IMR-90 (cell line): ENCODE measurements at regions not wholly inside any gene's neighbourhood (a gene's known extent, or its start where the extent isn't known, plus 50 kb on each side); places are given as distances from the start of the nearest gene placed in this dataset.

Experiments used
- ATAC-seq: fragments of 200-7000 bp; cut with Tn5 transposase; 2 replicates; pipeline ENCODE4 v1.9.1; 2020; ENCODE audit warnings: low read depth, mild to moderate bottlenecking, moderate library complexity
- BruUV-seq: library from RNA; stranded (reverse); fragments of 400-500 nt; replicated peaks from 2 replicates; lab custom pipeline; 2021; lab: Mats Ljungman, UMichigan
- CTCF ChIA-PET: fragments of 300-600 bp; formaldehyde crosslinking; extraction: SDS; loops from one replicate; lab custom pipeline; 2021; ENCODE audit warnings: antibody characterized with exemption; lab: Yijun Ruan, JAX
- POLR2A ChIA-PET: fragments of 300-600 bp; sonication (Branson Sonifier 250); formaldehyde crosslinking; loops from one replicate; lab custom pipeline; 2022; ENCODE audit warnings: antibody characterized with exemption; ENCODE audit not compliant: unreplicated experiment; lab: Charles Lee
- DNase-seq: peaks from one replicate; pipeline ENCODE4 v3.0.0; 2013
- H2AFZ ChIP-seq: replicated peaks from 2 replicates; pipeline ENCODE3; 2013; ENCODE audit warnings: low read length, mild to moderate bottlenecking; ENCODE audit not compliant: poor library complexity
- H2AK5ac ChIP-seq: 2 replicates; pipeline ENCODE4 v1.6.1; 2013; ENCODE audit warnings: low read depth, low read length, inconsistent platforms
- H2AK9ac ChIP-seq: replicated peaks from 2 replicates; pipeline ENCODE3; 2013; ENCODE audit warnings: mild to moderate bottlenecking, low read depth, low read length, moderate library complexity; ENCODE audit not compliant: poor library complexity
- H2BK120ac ChIP-seq: 2 replicates; pipeline ENCODE4 v1.6.1; 2013; ENCODE audit warnings: low read depth, low read length, inconsistent platforms
- H2BK15ac ChIP-seq: 3 replicates; pipeline ENCODE4 v1.6.1; 2013; ENCODE audit warnings: low read depth, low read length, inconsistent platforms
- H2BK20ac ChIP-seq: 2 replicates; pipeline ENCODE4 v1.6.1; 2013; ENCODE audit warnings: low read depth, mild to moderate bottlenecking, inconsistent platforms, low read length, moderate library complexity
- H2BK5ac ChIP-seq: 2 replicates; pipeline ENCODE4 v1.6.1; 2013; ENCODE audit warnings: mild to moderate bottlenecking, low read depth, low read length, inconsistent platforms; ENCODE audit not compliant: poor library complexity, severe bottlenecking
- H3K14ac ChIP-seq: replicated peaks from 2 replicates; pipeline ENCODE4 v1.6.1; 2013; ENCODE audit warnings: low read depth, low read length, inconsistent platforms
- H3K18ac ChIP-seq: 2 replicates; pipeline ENCODE4 v1.6.1; 2013; ENCODE audit warnings: low read depth, low read length, control low read depth
- H3K23ac ChIP-seq: 2 replicates; pipeline ENCODE4 v1.6.1; 2013; ENCODE audit warnings: low read depth, low read length, inconsistent platforms
- H3K27ac ChIP-seq: 2 replicates; pipeline ENCODE4 v1.5.1; 2013; ENCODE audit warnings: mild to moderate bottlenecking, control low read depth, low read length; ENCODE audit not compliant: insufficient read depth
- H3K27me3 ChIP-seq: 2 replicates; pipeline ENCODE4 v1.6.1; 2013; ENCODE audit warnings: low read length; ENCODE audit not compliant: control insufficient read depth, insufficient read depth
- H3K36me3 ChIP-seq: 2 replicates; pipeline ENCODE4 v1.6.1; 2013; ENCODE audit warnings: low read length, mixed read lengths; ENCODE audit not compliant: control insufficient read depth, insufficient read depth
- H3K4ac ChIP-seq: 2 replicates; pipeline ENCODE4 v1.6.1; 2013; ENCODE audit warnings: low read depth, low read length, inconsistent platforms
- H3K4me1 ChIP-seq: 2 replicates; pipeline ENCODE4 v1.6.1; 2013; ENCODE audit warnings: low read length, mixed read lengths; ENCODE audit not compliant: control insufficient read depth, insufficient read depth
- H3K4me2 ChIP-seq: 2 replicates; pipeline ENCODE4 v1.6.1; 2013; ENCODE audit warnings: low read depth, mild to moderate bottlenecking, control low read depth, low read length, moderate library complexity
- H3K4me3 ChIP-seq: 2 replicates; pipeline ENCODE4 v1.5.1; 2013; ENCODE audit warnings: low read depth, mild to moderate bottlenecking, control low read depth, low read length, moderate library complexity; ENCODE audit not compliant: insufficient read depth
- H3K56ac ChIP-seq: 2 replicates; pipeline ENCODE4 v1.6.1; 2013; ENCODE audit warnings: low read length, inconsistent platforms; ENCODE audit not compliant: insufficient read depth; ENCODE audit errors: extremely low read depth
- H3K79me1 ChIP-seq, 2 experiments: 2 replicates each; pipeline ENCODE4 v1.6.1; 2013; ENCODE audit warnings: low read length in 2 of 2, inconsistent platforms in 1 of 2, low read depth in 1 of 2
- H3K9ac ChIP-seq: 2 replicates; pipeline ENCODE4 v1.6.1; 2013; ENCODE audit warnings: low read depth, low read length, control low read depth
- H3K9me1 ChIP-seq: 2 replicates; pipeline ENCODE4 v1.6.1; 2013; ENCODE audit warnings: low read length, inconsistent platforms; ENCODE audit not compliant: insufficient read depth
- H3K9me3 ChIP-seq: 2 replicates; pipeline ENCODE4 v1.6.1; 2013; ENCODE audit warnings: low read length; ENCODE audit not compliant: control insufficient read depth, insufficient read depth
- H4K20me1 ChIP-seq: 2 replicates; pipeline ENCODE4 v1.6.1; 2013; ENCODE audit warnings: low read length, inconsistent platforms; ENCODE audit not compliant: insufficient read depth
- H4K5ac ChIP-seq: 2 replicates; pipeline ENCODE4 v1.6.1; 2013; ENCODE audit warnings: mild to moderate bottlenecking, low read depth, low read length, control low read depth
- H4K8ac ChIP-seq, 2 experiments: 2 replicates each; pipeline ENCODE4 v1.6.1; 2013; ENCODE audit warnings: low read depth in 2 of 2, low read length in 2 of 2, control low read depth in 1 of 2, inconsistent platforms in 1 of 2
- H4K91ac ChIP-seq: 2 replicates; pipeline ENCODE4 v1.6.1; 2013; ENCODE audit warnings: low read depth, low read length, inconsistent platforms; ENCODE audit not compliant: insufficient read depth
- BHLHE40 ChIP-seq: fragments of 150-350 bp; IDR thresholded peaks from 2 replicates; pipeline ENCODE4 v1.6.1; 2016; ENCODE audit warnings: mild to moderate bottlenecking, low read depth, low read length
- CEBPB ChIP-seq: IDR thresholded peaks from 2 replicates; pipeline ENCODE4 v1.6.1; 2012; ENCODE audit warnings: low read depth, low read length, improper control_type of control experiment
- CHD1 ChIP-seq: IDR thresholded peaks from 2 replicates; pipeline ENCODE4 v1.6.1; 2012; ENCODE audit warnings: low read depth, low read length, improper control_type of control experiment
- CTCF ChIP-seq: conservative IDR thresholded peaks from 2 replicates; pipeline ENCODE4 v1.5.1; 2012; ENCODE audit warnings: mild to moderate bottlenecking, low read depth, low read length, improper control_type of control experiment
- ELK1 ChIP-seq: fragments of 150-350 bp; IDR thresholded peaks from 2 replicates; pipeline ENCODE4 v1.6.1; 2016; ENCODE audit warnings: low read depth, mild to moderate bottlenecking, low read length, moderate library complexity, borderline replicate concordance
- FOS ChIP-seq: fragments of 150-350 bp; IDR thresholded peaks from 2 replicates; pipeline ENCODE4 v1.6.1; 2016; ENCODE audit warnings: low read depth, low read length
- MAZ ChIP-seq: IDR thresholded peaks from 2 replicates; pipeline ENCODE4 v1.6.1; 2012; ENCODE audit warnings: low read depth, mild to moderate bottlenecking, low read length, improper control_type of control experiment, moderate library complexity, borderline replicate concordance
- MXI1 ChIP-seq: IDR thresholded peaks from 2 replicates; pipeline ENCODE4 v1.6.1; 2012; ENCODE audit warnings: low read depth, mild to moderate bottlenecking, low read length, moderate library complexity, borderline replicate concordance
- NFE2L2 ChIP-seq: fragments of 150-350 bp; IDR thresholded peaks from 2 replicates; pipeline ENCODE4 v1.6.1; 2016; ENCODE audit warnings: low read depth, mild to moderate bottlenecking, low read length
- POLR2A ChIP-seq: IDR thresholded peaks from 2 replicates; pipeline ENCODE4 v1.6.1; 2012; ENCODE audit warnings: mild to moderate bottlenecking, low read depth, low read length
- RAD21 ChIP-seq: IDR thresholded peaks from 2 replicates; pipeline ENCODE4 v1.6.1; 2012; ENCODE audit warnings: low read length, improper control_type of control experiment
- RCOR1 ChIP-seq: IDR thresholded peaks from 2 replicates; pipeline ENCODE4 v1.6.1; 2012; ENCODE audit warnings: mild to moderate bottlenecking, low read length, improper control_type of control experiment; ENCODE audit not compliant: insufficient replicate concordance
- RFX5 ChIP-seq: IDR thresholded peaks from 2 replicates; pipeline ENCODE4 v1.8.0; 2012; ENCODE audit warnings: low read depth, mild to moderate bottlenecking, low read length, moderate library complexity
- SMC3 ChIP-seq: fragments of 150-350 bp; IDR thresholded peaks from 2 replicates; pipeline ENCODE4 v1.6.1; 2016; ENCODE audit warnings: low read depth, mild to moderate bottlenecking, antibody characterized with exemption, low read length, moderate library complexity
- USF2 ChIP-seq: fragments of 150-350 bp; IDR thresholded peaks from 2 replicates; pipeline ENCODE4 v1.6.1; 2017; ENCODE audit warnings: mild to moderate bottlenecking, antibody characterized with exemption, low read length, low read depth
- WGBS, 2 experiments: methylation state at CpG; one replicate each; pipeline versions ENCODE4 v1.1.5 to v1.1.7; 2013; ENCODE audit warnings: missing lambda C conversion rate in 2 of 2; ENCODE audit not compliant: insufficient read length in 1 of 2; ENCODE audit errors: extremely low coverage in 2 of 2; 5-methylcytosine and 5-hydroxymethylcytosine counted together
- dilution Hi-C: fragments of 300-500 bp; cut with HindIII; formaldehyde crosslinking; loops from one replicate; pipeline ENCODE4 v1.14.3; 2018; ENCODE audit warnings: low sequenced_read_pairs; ENCODE audit not compliant: unreplicated experiment
- in situ Hi-C: fragments of 300-500 bp; cut with MboI; formaldehyde crosslinking; loops from 3 replicates; pipeline ENCODE4 v1.14.3; 2019; ENCODE audit warnings: low sequenced_read_pairs, inconsistent platforms, mixed read lengths
- intact Hi-C: fragments of 100-400 bp; cut with micrococcal nuclease; formaldehyde crosslinking; loops from 2 replicates; pipeline ENCODE4 v1.10.0; 2022

- no peak overlapping the region for H3K18ac ChIP-seq
- H3K36me3 ChIP-seq: no peaks in the 10 kb centered on the region
- no peak overlapping the region for H2AK5ac ChIP-seq
- H3K4me1 ChIP-seq: no peaks in the 10 kb centered on the region
- no peak overlapping the region for H4K8ac ChIP-seq
- no peak overlapping the region for H2BK120ac ChIP-seq
- ChIA-PET CTCF (no interaction called here), POLR2A (no interaction called here)
- H3K9me3 ChIP-seq: 0 out of 2 replicates have a peak, but pooled peaks cover 2% of the 10 kb centered on the region
- no peak overlapping the region for H3K9ac ChIP-seq
- H3K4ac ChIP-seq: no peak overlapping the region
- H2BK15ac ChIP-seq: no peak overlapping the region
- intact Hi-C loops (no loop called here), dilution Hi-C loops (no loop called here), in situ Hi-C loops (no loop called here)
- BruUV-seq: no TSS peak
- no peaks in the 10 kb centered on the region for H4K20me1 ChIP-seq
- no peak overlapping the region for H3K23ac ChIP-seq
- no peak for TF ChIP-seq RFX5
- no peak for TF ChIP-seq RCOR1
- TF ChIP-seq RAD21: no peak
- no peak for TF ChIP-seq CEBPB
- TF ChIP-seq USF2: no peak
- TF ChIP-seq CHD1: no peak
- no peak for TF ChIP-seq BHLHE40
- TF ChIP-seq MAZ: no peak
- no peak for TF ChIP-seq SMC3
- TF ChIP-seq POLR2A: no peak
- TF ChIP-seq FOS: no peak
- TF ChIP-seq ELK1: no peak
- TF ChIP-seq MXI1: no peak
- TF ChIP-seq NFE2L2: no peak
- TF ChIP-seq CTCF: no peak
- H4K5ac ChIP-seq: no peak overlapping the region
- H3K79me1 ChIP-seq: no peaks in the 10 kb centered on the region
- no peak overlapping the region for H3K14ac ChIP-seq
- no peak overlapping the region for H3K4me2 ChIP-seq
- no peak overlapping the region for H2AFZ ChIP-seq
- H3K27me3 ChIP-seq: no peaks in the 10 kb centered on the region
- no peak for DNase-seq
- no peaks in the 10 kb centered on the region for H3K9me1 ChIP-seq
- H2BK5ac ChIP-seq: no peak overlapping the region
- H2AK9ac ChIP-seq: no peak overlapping the region
- no peak overlapping the region for H4K91ac ChIP-seq
- WGBS, 2 experiments: 40% methylated on average over 2 of the region's 2 CpGs; no CpG with 5 or more reads in 1 of the 2 experiments
- H3K27ac ChIP-seq: no peak overlapping the region
- ATAC-seq: no peak
- no peak overlapping the region for H3K4me3 ChIP-seq
- no peak overlapping the region for H2BK20ac ChIP-seq
- no peak overlapping the region for H3K56ac ChIP-seq
These were observed 136.1 kb downstream of the QRSL1 start for GRCh38 chr6:106765496-106765895.
